SK-N-SH (cell line): ENCODE measurements at regions not wholly inside any gene's neighbourhood (a gene's known extent, or its start where the extent isn't known, plus 50 kb on each side); places are given as distances from the start of the nearest gene placed in this dataset.

ENCODE experiments used
- CTCF ChIA-PET: fragments of 300-600, 350-600 bp; formaldehyde crosslinking; extraction: SDS; loops from one replicate; lab custom pipeline; 2021; lab: Yijun Ruan, JAX
- POLR2A ChIA-PET: fragments of 350-600 bp; sonication (Branson Sonifier 250); formaldehyde crosslinking; extraction: SDS; loops from one replicate; lab custom pipeline; 2020; ENCODE audit warnings: antibody characterized with exemption, inconsistent platforms; lab: Yijun Ruan, JAX
- DNase-seq: peaks from one replicate; pipeline ENCODE4 v3.0.0; 2012
- H2AFZ ChIP-seq: fragments of 200-600 bp; sonication (generic); 2 replicates; pipeline ENCODE4 v1.8.1; 2016; ENCODE audit warnings: antibody characterized with exemption, mild to moderate bottlenecking, low read depth
- H3F3A ChIP-seq: fragments of 200-600 bp; sonication (generic); replicated peaks from 2 replicates; pipeline ENCODE3; 2016; ENCODE audit warnings: antibody characterized with exemption, mild to moderate bottlenecking; ENCODE audit not compliant: insufficient read depth
- H3K27ac ChIP-seq, 2 experiments: fragments of 200-500 bp in 1 of 2; fragments of 200-600 bp in 1 of 2; sonication (Bioruptor generic) in 1 of 2; sonication (generic), shearing (Covaris generic) in 1 of 2; 2 replicates each; pipeline versions ENCODE4 v1.5.1 to v1.6.1; 2014 to 2016; ENCODE audit warnings: low read depth in 2 of 2, inconsistent platforms in 1 of 2, low read length in 1 of 2, mild to moderate bottlenecking in 1 of 2, mixed read lengths in 1 of 2
- H3K27me3 ChIP-seq: fragments of 200-600 bp; sonication (generic), shearing (Covaris generic); 2 replicates; pipeline ENCODE4 v1.6.1; 2016; ENCODE audit warnings: mixed run types; ENCODE audit not compliant: insufficient read depth
- H3K36me3 ChIP-seq, 2 experiments: fragments of 200-500 bp in 1 of 2; fragments of 200-600 bp in 1 of 2; sonication (Bioruptor generic) in 1 of 2; sonication (generic) in 1 of 2; replicated peaks in 1 of 2; 2 replicates each; pipeline versions ENCODE3 to v1.5.1; 2014 to 2016; ENCODE audit warnings: low read length in 1 of 2, mild to moderate bottlenecking in 1 of 2; ENCODE audit not compliant: insufficient read depth in 2 of 2, control insufficient read depth in 1 of 2
- H3K4me1 ChIP-seq, 2 experiments: fragments of 200-500 bp in 1 of 2; fragments of 200-600 bp in 1 of 2; sonication (Bioruptor generic) in 1 of 2; sonication (generic), shearing (Covaris generic) in 1 of 2; 2 replicates each; pipeline versions ENCODE4 v1.5.1 to v1.6.1; 2014 to 2016; ENCODE audit warnings: low read depth in 1 of 2, low read length in 1 of 2, mixed run types in 1 of 2; ENCODE audit not compliant: insufficient read depth in 2 of 2, control insufficient read depth in 1 of 2
- H3K4me2 ChIP-seq: fragments of 200-600 bp; sonication (generic), shearing (Covaris generic); 2 replicates; pipeline ENCODE4 v1.6.1; 2017; ENCODE audit warnings: mixed run types
- H3K4me3 ChIP-seq, 2 experiments: fragments of 200-500 bp in 1 of 2; fragments of 200-600 bp in 1 of 2; sonication (Bioruptor generic) in 1 of 2; sonication (generic), shearing (Covaris generic) in 1 of 2; 2 replicates each; pipeline versions ENCODE4 v1.5.1 to v1.8.1; 2014 to 2016; ENCODE audit warnings: low read depth in 2 of 2, inconsistent platforms in 1 of 2, low read length in 1 of 2, mild to moderate bottlenecking in 1 of 2, mixed read lengths in 1 of 2, moderate library complexity in 1 of 2
- H3K79me2 ChIP-seq: fragments of 200-600 bp; sonication (generic); 2 replicates; pipeline ENCODE4 v1.8.1; 2017; ENCODE audit warnings: mild to moderate bottlenecking; ENCODE audit not compliant: insufficient read depth
- H3K9ac ChIP-seq: fragments of 200-600 bp; sonication (generic); 2 replicates; pipeline ENCODE4 v1.6.1; 2017; ENCODE audit warnings: mixed run types
- H3K9me2 ChIP-seq: fragments of 200-600 bp; sonication (generic); 2 replicates; pipeline ENCODE4 v1.6.1; 2017; ENCODE audit warnings: mixed run types
- H3K9me3 ChIP-seq: fragments of 200-600 bp; sonication (generic); 2 replicates; pipeline ENCODE4 v1.6.1; 2017; ENCODE audit warnings: mixed run types, mild to moderate bottlenecking, moderate library complexity
- H4K20me1 ChIP-seq: fragments of 200-600 bp; sonication (generic); 2 replicates; pipeline ENCODE4 v1.6.1; 2017; ENCODE audit warnings: mild to moderate bottlenecking, mixed run types; ENCODE audit not compliant: insufficient read depth
- CHD2 ChIP-seq: fragments of 150-350 bp; IDR thresholded peaks from 2 replicates; pipeline ENCODE4 v1.6.1; 2018; ENCODE audit warnings: low read length; ENCODE audit not compliant: partially characterized antibody
- EP300 ChIP-seq, 2 experiments: IDR thresholded peaks; 2 replicates each; pipeline versions ENCODE4 v1.4.0 to v1.6.1; 2012; ENCODE audit warnings: borderline replicate concordance in 1 of 2, low read depth in 1 of 2, low read length in 1 of 2
- EZH2phosphoT487 ChIP-seq: fragments of 200-600 bp; sonication (generic); IDR thresholded peaks from 2 replicates; pipeline ENCODE4 v1.6.1; 2017; ENCODE audit warnings: low read depth, mixed run types, mild to moderate bottlenecking, antibody characterized with exemption, moderate library complexity, borderline replicate concordance
- FOXM1 ChIP-seq: IDR thresholded peaks from 2 replicates; pipeline ENCODE4 v1.4.0; 2012; ENCODE audit warnings: low read depth, mild to moderate bottlenecking
- GABPA ChIP-seq: IDR thresholded peaks from 2 replicates; pipeline ENCODE4 v1.4.0; 2012; ENCODE audit warnings: low read depth, mild to moderate bottlenecking
- JUND ChIP-seq: IDR thresholded peaks from 2 replicates; pipeline ENCODE4 v1.4.0; 2012
- NRF1 ChIP-seq: IDR thresholded peaks from 2 replicates; pipeline ENCODE4 v1.6.1; 2012; ENCODE audit warnings: low read depth, mild to moderate bottlenecking, low read length
- PBX3 ChIP-seq: IDR thresholded peaks from 2 replicates; pipeline ENCODE4; 2012
- RFX5 ChIP-seq: IDR thresholded peaks from 2 replicates; pipeline ENCODE4 v1.6.1; 2012; ENCODE audit warnings: mild to moderate bottlenecking, improper control_type of control experiment, low read length
- RXRA ChIP-seq: IDR thresholded peaks from 2 replicates; pipeline ENCODE4 v1.4.0; 2012; ENCODE audit warnings: low read depth, mild to moderate bottlenecking, borderline replicate concordance
- SIN3A ChIP-seq: IDR thresholded peaks from 2 replicates; pipeline ENCODE4 v1.6.1; 2012; ENCODE audit warnings: low read depth, mild to moderate bottlenecking, low read length, moderate library complexity, borderline replicate concordance
- USF1 ChIP-seq: IDR thresholded peaks from 2 replicates; pipeline ENCODE4 v1.4.0; 2012; ENCODE audit warnings: low read depth, borderline replicate concordance
- USF2 ChIP-seq: fragments of 150-350 bp; IDR thresholded peaks from 2 replicates; pipeline ENCODE4 v1.6.1; 2017; ENCODE audit warnings: antibody characterized with exemption, low read length, low read depth, borderline replicate concordance
- YY1 ChIP-seq: IDR thresholded peaks from 2 replicates; pipeline ENCODE4 v1.4.0; 2012; ENCODE audit warnings: low read depth, mild to moderate bottlenecking
- ZBTB33 ChIP-seq: IDR thresholded peaks from 2 replicates; pipeline ENCODE4 v1.4.0; 2012; ENCODE audit warnings: low read depth, borderline replicate concordance
- WGBS: methylation state at CpG from one replicate; pipeline ENCODE4 v1.1.6; 2017; ENCODE audit warnings: low lambda C conversion rate; 5-methylcytosine and 5-hydroxymethylcytosine counted together

- Histone ChIP-seq H3K4me1 (no peaks in the 10 kb centered on the region), H3K9me2 (no peaks in the 10 kb centered on the region), H3K9ac (no peak overlapping the region), H3K4me2 (no peak overlapping the region), H2AFZ (no peak overlapping the region), H4K20me1 (no peaks in the 10 kb centered on the region), H3K9me3 (no peaks in the 10 kb centered on the region), H3K79me2 (no peaks in the 10 kb centered on the region), H3K27me3 (no peaks in the 10 kb centered on the region), H3K4me3 (no peak overlapping the region), H3F3A (no peaks in the 10 kb centered on the region), H3K36me3 (no peaks in the 10 kb centered on the region), H3K27ac (no peak overlapping the region)
- TF ChIP-seq EZH2phosphoT487 (no peak), SIN3A (no peak), ZBTB33 (no peak), JUND (no peak), GABPA (no peak), CHD2 (no peak), EP300 (IDR thresholded peaks at IDR 0.05; ENCODE audit: borderline replicate concordance in 1 of 2, low read depth in 1 of 2, low read length in 1 of 2) (no peak)
- CTCF ChIA-PET: no interaction called here
- no peak for DNase-seq
- POLR2A ChIA-PET: no interaction called here
- 24% methylated on average over 10 of the region's 10 CpGs for WGBS
Measured at GRCh38 chr19:27657271-27658051, 1555.5 kb downstream of the UQCRFS1 start.

GRCh38 chr19:27654266-27654990 is 1558.5 kb downstream of the UQCRFS1 start:
- WGBS: 3% methylated on average over 8 of the region's 8 CpGs

More at GRCh38 chr19:27654266-27654990, 1558.5 kb downstream of the UQCRFS1 start:
- Histone ChIP-seq H2AFZ (no peak overlapping the region), H3K36me3 (no peaks in the 10 kb centered on the region), H3K9me3 (no peaks in the 10 kb centered on the region), H3K4me1 (no peaks in the 10 kb centered on the region), H3K9me2 (no peaks in the 10 kb centered on the region), H3K9ac (no peak overlapping the region), H3K4me2 (no peak overlapping the region), H3F3A (no peaks in the 10 kb centered on the region), H3K79me2 (no peaks in the 10 kb centered on the region), H3K4me3 (no peak overlapping the region), H3K27ac (no peak overlapping the region), H3K27me3 (no peaks in the 10 kb centered on the region), H4K20me1 (no peaks in the 10 kb centered on the region)
- no peak for DNase-seq
- TF ChIP-seq EZH2phosphoT487 (no peak), FOXM1 (no peak), USF1 (no peak), USF2 (no peak), RFX5 (no peak), NRF1 (no peak), RXRA (no peak), JUND (no peak), PBX3 (no peak), YY1 (no peak)
- ChIA-PET CTCF (no interaction called here), POLR2A (no interaction called here)
